ENCODE measurements at regions not wholly inside any gene's neighbourhood (a gene's known extent, or its start where the extent isn't known, plus 50 kb on each side); places are given as distances from the start of the nearest gene placed in this dataset.

GRCh38 chr10:4546500-4546899 is 279.5 kb upstream of the AKR1E2 start:
- Histone ChIP-seq H3K9me3 (no peaks in the 10 kb centered on the region), H3K27me3 (ENCODE audit: low read depth) (no peaks in the 10 kb centered on the region), H3K36me3 (no peaks in the 10 kb centered on the region), H3K4me1 (no peaks in the 10 kb centered on the region), H3K4me3 (no peak overlapping the region), H3K27ac (no peak overlapping the region)
- ATAC-seq (no peak), DNase-seq (no peak)
- intact Hi-C loops (cut with DNase I) = no loop called here
- TF ChIP-seq, protein P1, sequence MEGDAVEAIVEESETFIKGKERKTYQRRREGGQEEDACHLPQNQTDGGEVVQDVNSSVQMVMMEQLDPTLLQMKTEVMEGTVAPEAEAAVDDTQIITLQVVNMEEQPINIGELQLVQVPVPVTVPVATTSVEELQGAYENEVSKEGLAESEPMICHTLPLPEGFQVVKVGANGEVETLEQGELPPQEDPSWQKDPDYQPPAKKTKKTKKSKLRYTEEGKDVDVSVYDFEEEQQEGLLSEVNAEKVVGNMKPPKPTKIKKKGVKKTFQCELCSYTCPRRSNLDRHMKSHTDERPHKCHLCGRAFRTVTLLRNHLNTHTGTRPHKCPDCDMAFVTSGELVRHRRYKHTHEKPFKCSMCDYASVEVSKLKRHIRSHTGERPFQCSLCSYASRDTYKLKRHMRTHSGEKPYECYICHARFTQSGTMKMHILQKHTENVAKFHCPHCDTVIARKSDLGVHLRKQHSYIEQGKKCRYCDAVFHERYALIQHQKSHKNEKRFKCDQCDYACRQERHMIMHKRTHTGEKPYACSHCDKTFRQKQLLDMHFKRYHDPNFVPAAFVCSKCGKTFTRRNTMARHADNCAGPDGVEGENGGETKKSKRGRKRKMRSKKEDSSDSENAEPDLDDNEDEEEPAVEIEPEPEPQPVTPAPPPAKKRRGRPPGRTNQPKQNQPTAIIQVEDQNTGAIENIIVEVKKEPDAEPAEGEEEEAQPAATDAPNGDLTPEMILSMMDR (IDR thresholded peaks at IDR 0.05) = no peak

DNA sequence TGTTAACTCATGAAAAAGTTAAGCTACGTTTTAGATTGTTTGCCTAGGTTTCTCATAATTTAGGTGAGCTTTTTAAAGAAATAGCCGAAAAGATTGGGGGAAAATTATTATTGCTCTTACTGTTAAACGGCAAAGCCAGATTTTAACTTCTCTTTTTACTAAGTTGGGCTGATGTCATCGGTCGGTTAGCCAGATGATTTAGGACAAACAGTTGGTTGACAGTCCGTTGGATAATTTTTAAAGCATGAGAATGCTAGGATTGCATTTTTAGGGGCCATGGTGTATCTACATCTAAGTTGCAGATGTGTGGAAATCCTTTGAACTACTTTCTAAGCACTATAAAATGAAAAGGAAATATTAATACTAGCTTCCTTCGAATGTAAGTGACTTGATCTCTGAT is 280.9 kb upstream of the AKR1E2 start:
- no peaks in the 10 kb centered on the region for H3K27me3 ChIP-seq (ENCODE audit: low read depth)
- intact Hi-C loops (cut with DNase I) = no loop called here
- H3K9me3 ChIP-seq = peaks cover 4% of the 10 kb centered on the region
- TF ChIP-seq, protein P1 (IDR thresholded peaks at IDR 0.05) = no peak
- no peaks in the 10 kb centered on the region for H3K4me1 ChIP-seq
- H3K27ac ChIP-seq = no peak overlapping the region
- H3K36me3 ChIP-seq = no peaks in the 10 kb centered on the region
- H3K4me3 ChIP-seq = no peak overlapping the region
- no peak for ATAC-seq
- no peak for DNase-seq

- TF ChIP-seq, protein P1 (IDR thresholded peaks at IDR 0.05) = no peak
- ATAC-seq = no peak
- no peaks in the 10 kb centered on the region for H3K36me3 ChIP-seq
- no peak for DNase-seq
- peaks cover 4% of the 10 kb centered on the region for H3K9me3 ChIP-seq
- intact Hi-C loops (cut with DNase I) = no loop called here
- no peak overlapping the region for H3K27ac ChIP-seq
- H3K4me1 ChIP-seq = no peaks in the 10 kb centered on the region
- H3K4me3 ChIP-seq = no peak overlapping the region
- H3K27me3 ChIP-seq (ENCODE audit: low read depth) = no peaks in the 10 kb centered on the region
These were observed 282.0 kb upstream of the AKR1E2 start for GRCh38 chr10:4543938-4544533.

GRCh38 chr10:4541292-4541691 is 284.7 kb upstream of the AKR1E2 start:
- peak; percentile 9 to 62 for ATAC-seq
- Histone ChIP-seq H3K4me3 (no peak overlapping the region), H3K36me3 (no peaks in the 10 kb centered on the region), H3K4me1 (no peaks in the 10 kb centered on the region), H3K9me3 (peaks cover 13% of the 10 kb centered on the region), H3K27me3 (ENCODE audit: low read depth) (no peaks in the 10 kb centered on the region), H3K27ac (no peak overlapping the region)
- DNase-seq = no peak
- intact Hi-C loops (cut with DNase I) = no loop called here
- TF ChIP-seq, protein P1 (IDR thresholded peaks at IDR 0.05) = no peak

- Histone ChIP-seq H3K36me3 (no peaks in the 10 kb centered on the region), H3K9me3 (peaks cover 13% of the 10 kb centered on the region)
- intact Hi-C loops (cut with DNase I) = no loop called here
These were observed 288.0 kb upstream of the AKR1E2 start for GRCh38 chr10:4538016-4538415.

More at GRCh38 chr10:4538016-4538415, 288.0 kb upstream of the AKR1E2 start:
- DNase-seq (no peak), ATAC-seq (no peak)
- Histone ChIP-seq H3K27me3 (ENCODE audit: low read depth) (no peaks in the 10 kb centered on the region), H3K27ac (no peak overlapping the region), H3K4me3 (no peak overlapping the region), H3K4me1 (no peaks in the 10 kb centered on the region)
- TF ChIP-seq, protein P1 (IDR thresholded peaks at IDR 0.05) = no peak

Data from lower lobe of right lung (tissue), 2 donors.